WI38 (cell line): ENCODE measurements at regions not wholly inside any gene's neighbourhood (a gene's known extent, or its start where the extent isn't known, plus 50 kb on each side); places are given as distances from the start of the nearest gene placed in this dataset.

Experiments
- H3K4me3 ChIP-seq: 2 replicates; pipeline ENCODE4 v1.5.1; 2011; ENCODE audit warnings: low read depth, mild to moderate bottlenecking, control low read depth, low read length
- CTCF ChIP-seq: IDR thresholded peaks from 2 replicates; pipeline ENCODE4 v1.5.1; 2012; ENCODE audit warnings: low read depth, mild to moderate bottlenecking, control low read depth, low read length

- H3K4me3 ChIP-seq, result no peak overlapping the region
- no peak for TF ChIP-seq CTCF
Observed at GRCh38 chr16:86061318-86061695, 162.3 kb downstream of the IRF8 start.

- no peak for TF ChIP-seq CTCF
- no peak overlapping the region for H3K4me3 ChIP-seq
Observed at GRCh38 chr16:86061721-86062120, 162.8 kb downstream of the IRF8 start.

- TF ChIP-seq CTCF, result no peak
- H3K4me3 ChIP-seq, result no peak overlapping the region
Observed at GRCh38 chr16:86062271-86062965, 163.5 kb downstream of the IRF8 start.

GRCh38 chr16:86063760-86064405 is 164.9 kb downstream of the IRF8 start:
- TF ChIP-seq CTCF, result no peak
- H3K4me3 ChIP-seq, result no peak overlapping the region

- TF ChIP-seq CTCF, result no peak
- H3K4me3 ChIP-seq, result no peak overlapping the region
Observed at GRCh38 chr16:86064431-86065250, 165.7 kb downstream of the IRF8 start.

- TF ChIP-seq CTCF, result no peak
Observed at GRCh38 chr16:86065711-86066110, 166.7 kb downstream of the IRF8 start.

GRCh38 chr16:86066811-86067210 is 167.8 kb downstream of the IRF8 start:
- no peak for TF ChIP-seq CTCF
- no peak overlapping the region for H3K4me3 ChIP-seq

More at GRCh38 chr16:86065711-86066110, 166.7 kb downstream of the IRF8 start:
- H3K4me3 ChIP-seq, result no peak overlapping the region
